ENCODE measurements at regions not wholly inside any gene's neighbourhood (a gene's known extent, or its start where the extent isn't known, plus 50 kb on each side); places are given as distances from the start of the nearest gene placed in this dataset.

DNA sequence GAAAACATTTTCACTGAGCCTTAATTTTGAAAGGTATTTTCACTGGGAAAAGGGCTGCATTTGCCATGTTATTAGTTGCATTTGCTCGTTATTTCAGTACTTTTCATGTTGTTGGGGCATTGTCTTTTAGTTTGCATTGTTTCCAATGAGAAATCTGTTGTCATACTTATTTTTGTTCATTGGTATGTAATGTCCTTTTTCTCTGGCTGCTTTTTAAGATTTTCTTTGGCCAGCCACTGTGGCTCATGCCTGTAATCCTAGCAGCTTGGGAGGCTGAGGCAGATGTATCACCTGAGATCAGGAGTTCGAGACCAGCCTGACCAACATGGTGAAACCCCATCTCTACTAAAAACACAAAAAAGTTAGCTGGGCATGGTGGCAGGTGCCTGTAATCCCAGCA, 379.9 kb downstream of the SAMD5 start:
- BruUV-seq (replicated peaks) = no TSS peak
- ChIA-PET CTCF (no interaction called here), POLR2A (ENCODE audit: unreplicated experiment) (no interaction called here)
- DNase-seq = no peak
- no peaks in the 10 kb centered on the region for H3K4me1 ChIP-seq (ENCODE audit: insufficient read depth, low read length)
- H3K36me3 ChIP-seq (ENCODE audit: low read depth, low read length) = no peaks in the 10 kb centered on the region
- no peak overlapping the region for H3K9ac ChIP-seq (ENCODE audit: low read length)
- no peak overlapping the region for H2AFZ ChIP-seq (ENCODE audit: low read length)
- intact Hi-C loops (cut with micrococcal nuclease) = no loop called here
- H3K4me2 ChIP-seq (ENCODE audit: low read length) = no peak overlapping the region
- H3K27me3 ChIP-seq (ENCODE audit: low read length) = no peaks in the 10 kb centered on the region
- no peak overlapping the region for H3K27ac ChIP-seq (ENCODE audit: low read length)
- H3K79me2 ChIP-seq (ENCODE audit: low read length) = no peaks in the 10 kb centered on the region
- H3K4me3 ChIP-seq (ENCODE audit: low read length) = no peak overlapping the region
- no peak for ATAC-seq
- no peaks in the 10 kb centered on the region for H4K20me1 ChIP-seq (ENCODE audit: low read length)
- H3K9me2 ChIP-seq (replicated peaks; ENCODE audit: low read length) = no peaks in the 10 kb centered on the region
- no peaks in the 10 kb centered on the region for H3F3A ChIP-seq (ENCODE audit: low read length, unreplicated experiment)
- no peaks in the 10 kb centered on the region for H3K9me3 ChIP-seq (ENCODE audit: low read length)
- TF ChIP-seq, protein P1, sequence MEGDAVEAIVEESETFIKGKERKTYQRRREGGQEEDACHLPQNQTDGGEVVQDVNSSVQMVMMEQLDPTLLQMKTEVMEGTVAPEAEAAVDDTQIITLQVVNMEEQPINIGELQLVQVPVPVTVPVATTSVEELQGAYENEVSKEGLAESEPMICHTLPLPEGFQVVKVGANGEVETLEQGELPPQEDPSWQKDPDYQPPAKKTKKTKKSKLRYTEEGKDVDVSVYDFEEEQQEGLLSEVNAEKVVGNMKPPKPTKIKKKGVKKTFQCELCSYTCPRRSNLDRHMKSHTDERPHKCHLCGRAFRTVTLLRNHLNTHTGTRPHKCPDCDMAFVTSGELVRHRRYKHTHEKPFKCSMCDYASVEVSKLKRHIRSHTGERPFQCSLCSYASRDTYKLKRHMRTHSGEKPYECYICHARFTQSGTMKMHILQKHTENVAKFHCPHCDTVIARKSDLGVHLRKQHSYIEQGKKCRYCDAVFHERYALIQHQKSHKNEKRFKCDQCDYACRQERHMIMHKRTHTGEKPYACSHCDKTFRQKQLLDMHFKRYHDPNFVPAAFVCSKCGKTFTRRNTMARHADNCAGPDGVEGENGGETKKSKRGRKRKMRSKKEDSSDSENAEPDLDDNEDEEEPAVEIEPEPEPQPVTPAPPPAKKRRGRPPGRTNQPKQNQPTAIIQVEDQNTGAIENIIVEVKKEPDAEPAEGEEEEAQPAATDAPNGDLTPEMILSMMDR (conservative IDR thresholded peaks at IDR 0.05; ENCODE audit: low read depth, low read length) = no peak
- TF ChIP-seq EZH2 (IDR thresholded peaks at IDR 0.05; ENCODE audit: low read length, unreplicated experiment) (no peak), EZH2phosphoT487 (IDR thresholded peaks at IDR 0.05; ENCODE audit: borderline replicate concordance, low read length) (no peak)

DNA sequence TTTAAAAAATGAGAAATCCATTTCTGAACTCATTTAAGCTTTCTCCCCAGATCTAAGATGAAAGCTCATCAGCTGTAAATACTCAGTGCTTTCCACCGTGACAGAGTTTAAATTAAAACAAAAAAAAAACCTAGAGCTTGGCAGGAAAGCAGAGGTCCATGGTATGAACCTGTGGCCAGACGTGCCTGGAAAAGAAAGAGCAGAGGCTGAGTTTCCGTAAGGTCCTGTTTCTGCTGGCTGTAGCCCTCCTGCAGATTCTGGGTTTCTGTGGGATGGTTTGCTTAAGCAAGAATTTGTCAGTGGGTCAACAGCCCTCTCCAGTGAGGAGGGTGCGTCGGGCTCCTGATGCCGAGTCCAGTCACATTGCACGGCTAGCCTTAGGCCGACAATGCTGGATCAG, 383.2 kb downstream of the SAMD5 start:
- no peak for TF ChIP-seq EZH2 (IDR thresholded peaks at IDR 0.05; ENCODE audit: low read length, unreplicated experiment)
- TF ChIP-seq, protein P1 (conservative IDR thresholded peaks at IDR 0.05; ENCODE audit: low read depth, low read length) = no peak
- TF ChIP-seq EZH2phosphoT487 (IDR thresholded peaks at IDR 0.05; ENCODE audit: borderline replicate concordance, low read length) = no peak
- ATAC-seq = no peak

DNA sequence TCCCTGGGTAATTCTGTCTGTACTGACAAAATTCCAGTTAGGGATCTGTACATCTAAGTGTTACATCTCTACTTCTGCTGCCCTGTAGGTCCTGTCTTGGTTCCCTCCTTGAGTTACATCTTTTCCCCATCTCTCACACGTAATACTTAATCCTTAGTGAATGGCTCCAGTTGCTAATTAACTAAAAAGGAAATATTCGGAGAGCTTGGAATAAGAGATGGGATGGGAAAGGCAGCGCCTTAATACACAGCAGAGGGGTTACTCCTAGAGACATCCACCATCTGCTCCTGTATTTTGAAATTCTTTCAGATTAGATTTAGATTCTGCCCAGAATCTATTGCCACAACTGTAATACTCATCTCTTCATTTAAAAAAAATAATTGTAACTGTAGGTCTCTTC, 384.0 kb downstream of the SAMD5 start:
- no peak overlapping the region for H3K9ac ChIP-seq (ENCODE audit: low read length)
- no peaks in the 10 kb centered on the region for H3K4me1 ChIP-seq (ENCODE audit: insufficient read depth, low read length)
- ChIA-PET CTCF (no interaction called here), POLR2A (ENCODE audit: unreplicated experiment) (no interaction called here)
- no peaks in the 10 kb centered on the region for H3K79me2 ChIP-seq (ENCODE audit: low read length)
- no peaks in the 10 kb centered on the region for H4K20me1 ChIP-seq (ENCODE audit: low read length)
- H3F3A ChIP-seq (ENCODE audit: low read length, unreplicated experiment) = no peaks in the 10 kb centered on the region
- H3K27ac ChIP-seq (ENCODE audit: low read length) = no peak overlapping the region
- H3K36me3 ChIP-seq (ENCODE audit: low read depth, low read length) = no peaks in the 10 kb centered on the region
- DNase-seq (no peak), ATAC-seq (no peak)
- no peaks in the 10 kb centered on the region for H3K9me2 ChIP-seq (replicated peaks; ENCODE audit: low read length)
- BruUV-seq (replicated peaks) = no TSS peak
- no peak overlapping the region for H3K4me2 ChIP-seq (ENCODE audit: low read length)
- intact Hi-C loops (cut with micrococcal nuclease) = no loop called here
- H3K9me3 ChIP-seq (ENCODE audit: low read length) = no peaks in the 10 kb centered on the region
- H2AFZ ChIP-seq (ENCODE audit: low read length) = no peak overlapping the region
- no peak overlapping the region for H3K4me3 ChIP-seq (ENCODE audit: low read length)
- no peaks in the 10 kb centered on the region for H3K27me3 ChIP-seq (ENCODE audit: low read length)
- TF ChIP-seq EZH2 (IDR thresholded peaks at IDR 0.05; ENCODE audit: low read length, unreplicated experiment) = no peak
- TF ChIP-seq EZH2phosphoT487 (IDR thresholded peaks at IDR 0.05; ENCODE audit: borderline replicate concordance, low read length) = no peak
- TF ChIP-seq, protein P1 (conservative IDR thresholded peaks at IDR 0.05; ENCODE audit: low read depth, low read length) = no peak

More for the DNA sequence above, 383.2 kb downstream of the SAMD5 start:
- H2AFZ ChIP-seq (ENCODE audit: low read length) = no peak overlapping the region
- H3K27me3 ChIP-seq (ENCODE audit: low read length) = no peaks in the 10 kb centered on the region
- no peaks in the 10 kb centered on the region for H4K20me1 ChIP-seq (ENCODE audit: low read length)
- H3K9me2 ChIP-seq (replicated peaks; ENCODE audit: low read length) = no peaks in the 10 kb centered on the region
- no TSS peak for BruUV-seq (replicated peaks)
- intact Hi-C loops (cut with micrococcal nuclease) = no loop called here
- CTCF ChIA-PET = no interaction called here
- no peaks in the 10 kb centered on the region for H3K79me2 ChIP-seq (ENCODE audit: low read length)
- no peak overlapping the region for H3K9ac ChIP-seq (ENCODE audit: low read length)
- no peak overlapping the region for H3K27ac ChIP-seq (ENCODE audit: low read length)
- no peak for DNase-seq
- H3K4me2 ChIP-seq (ENCODE audit: low read length) = no peak overlapping the region
- no peak overlapping the region for H3K4me3 ChIP-seq (ENCODE audit: low read length)
- no peaks in the 10 kb centered on the region for H3K9me3 ChIP-seq (ENCODE audit: low read length)
- H3K4me1 ChIP-seq (ENCODE audit: insufficient read depth, low read length) = no peaks in the 10 kb centered on the region
- no peaks in the 10 kb centered on the region for H3F3A ChIP-seq (ENCODE audit: low read length, unreplicated experiment)
- H3K36me3 ChIP-seq (ENCODE audit: low read depth, low read length) = no peaks in the 10 kb centered on the region
- POLR2A ChIA-PET (ENCODE audit: unreplicated experiment) = no interaction called here

All from PC-3 (cell line).